ENCODE measurements at regions not wholly inside any gene's neighbourhood (a gene's known extent, or its start where the extent isn't known, plus 50 kb on each side); places are given as distances from the start of the nearest gene placed in this dataset.
"Not testable (repeated sequence)": the region's sequence is repeated elsewhere in the genome, so short reads cannot be mapped to it uniquely, and the experiment has no call there.

- Histone ChIP-seq H3K9me1 (replicated peaks; ENCODE audit: control insufficient read depth, extremely low read depth, insufficient read depth, low read length) (no peaks in the 10 kb centered on the region), H3K27me3 (ENCODE audit: control insufficient read depth in 2 of 2, insufficient read depth in 2 of 2, low read length in 2 of 2) (no peaks in the 10 kb centered on the region), H3K4me3 (replicated peaks in 1 of 3; ENCODE audit: insufficient read depth in 1 of 3, low read depth in 1 of 3, low read length in 3 of 3) (no peak overlapping the region), H4K20me1 (replicated peaks; ENCODE audit: control insufficient read depth, extremely low read depth, insufficient read depth, low read length) (no peaks in the 10 kb centered on the region), H3K9me3 (replicated peaks; ENCODE audit: control insufficient read depth, insufficient read depth, low read length) (no peaks in the 10 kb centered on the region), H3K27ac (ENCODE audit: insufficient read depth, low read depth, low read length) (no peak overlapping the region), H2AFZ (ENCODE audit: low read depth, low read length) (no peak overlapping the region), H3K9ac (replicated peaks; ENCODE audit: extremely low read depth, insufficient read depth, low read length) (no peak overlapping the region), H3K4me2 (ENCODE audit: insufficient read depth, low read length) (no peak overlapping the region), H3K79me2 (ENCODE audit: control insufficient read depth, insufficient read depth, low read length) (no peaks in the 10 kb centered on the region), H3K4me1 (ENCODE audit: control insufficient read depth, extremely low read depth, insufficient read depth, low read length) (no peaks in the 10 kb centered on the region), H3K36me3 (ENCODE audit: control insufficient read depth in 2 of 2, extremely low read depth in 1 of 2, insufficient read depth in 2 of 2, low read length in 2 of 2) (no peaks in the 10 kb centered on the region)
- POLR2A ChIA-PET: no interaction called here
- intact Hi-C loops (cut with micrococcal nuclease) (no loop called here), dilution Hi-C loops (cut with MboI; ENCODE audit: extremely low pct_ligation_motif_present, low sequenced_read_pairs) (no loop called here)
- FAIRE-seq (no peak), DNase-seq (ENCODE audit: low read depth, low spot score) (no peak)
- BruUV-seq (replicated peaks): no TSS peak
- TF ChIP-seq POLR2AphosphoS5 (IDR thresholded peaks at IDR 0.05; ENCODE audit: insufficient read depth, low read depth, low read length) (no peak), JUN (IDR thresholded peaks at IDR 0.05; ENCODE audit: borderline replicate concordance, insufficient read depth, insufficient read length, low read depth) (no peak), GATA2 (IDR thresholded peaks at IDR 0.05; ENCODE audit: insufficient read depth, insufficient read length, low read depth, low read length) (no peak), FOS (IDR thresholded peaks at IDR 0.05; ENCODE audit: borderline replicate concordance, insufficient read depth, low read length) (no peak), POLR2A (IDR thresholded peaks at IDR 0.05; ENCODE audit: low read depth, low read length) (no peak), EZH2 (IDR thresholded peaks at IDR 0.05; ENCODE audit: borderline replicate concordance, low read depth, low read length, severe bottlenecking) (no peak), MYC (IDR thresholded peaks at IDR 0.05; ENCODE audit: low read depth, low read length) (no peak)
- TF ChIP-seq, protein P1, sequence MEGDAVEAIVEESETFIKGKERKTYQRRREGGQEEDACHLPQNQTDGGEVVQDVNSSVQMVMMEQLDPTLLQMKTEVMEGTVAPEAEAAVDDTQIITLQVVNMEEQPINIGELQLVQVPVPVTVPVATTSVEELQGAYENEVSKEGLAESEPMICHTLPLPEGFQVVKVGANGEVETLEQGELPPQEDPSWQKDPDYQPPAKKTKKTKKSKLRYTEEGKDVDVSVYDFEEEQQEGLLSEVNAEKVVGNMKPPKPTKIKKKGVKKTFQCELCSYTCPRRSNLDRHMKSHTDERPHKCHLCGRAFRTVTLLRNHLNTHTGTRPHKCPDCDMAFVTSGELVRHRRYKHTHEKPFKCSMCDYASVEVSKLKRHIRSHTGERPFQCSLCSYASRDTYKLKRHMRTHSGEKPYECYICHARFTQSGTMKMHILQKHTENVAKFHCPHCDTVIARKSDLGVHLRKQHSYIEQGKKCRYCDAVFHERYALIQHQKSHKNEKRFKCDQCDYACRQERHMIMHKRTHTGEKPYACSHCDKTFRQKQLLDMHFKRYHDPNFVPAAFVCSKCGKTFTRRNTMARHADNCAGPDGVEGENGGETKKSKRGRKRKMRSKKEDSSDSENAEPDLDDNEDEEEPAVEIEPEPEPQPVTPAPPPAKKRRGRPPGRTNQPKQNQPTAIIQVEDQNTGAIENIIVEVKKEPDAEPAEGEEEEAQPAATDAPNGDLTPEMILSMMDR (IDR thresholded peaks at IDR 0.05; ENCODE audit: extremely low read depth in 1 of 2, insufficient read depth in 1 of 2, low read depth in 1 of 2, low read length in 2 of 2): no peak
- TF ChIP-seq, protein P2, sequence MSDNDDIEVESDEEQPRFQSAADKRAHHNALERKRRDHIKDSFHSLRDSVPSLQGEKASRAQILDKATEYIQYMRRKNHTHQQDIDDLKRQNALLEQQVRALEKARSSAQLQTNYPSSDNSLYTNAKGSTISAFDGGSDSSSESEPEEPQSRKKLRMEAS (IDR thresholded peaks at IDR 0.05; ENCODE audit: insufficient read depth, insufficient read length): no peak
- CTCF ChIA-PET: no interaction called here
Observed at GRCh38 chrY:12431546-12431945, 269.5 kb upstream of the USP9Y start.

- POLR2A ChIA-PET; CTCF ChIA-PET; BruUV-seq (replicated peaks); intact Hi-C loops (cut with micrococcal nuclease); dilution Hi-C loops (cut with MboI; ENCODE audit: extremely low pct_ligation_motif_present, low sequenced_read_pairs); H3K27me3 ChIP-seq (ENCODE audit: control insufficient read depth in 2 of 2, insufficient read depth in 2 of 2, low read length in 2 of 2); H3K4me1 ChIP-seq (ENCODE audit: control insufficient read depth, extremely low read depth, insufficient read depth, low read length); H3K36me3 ChIP-seq (ENCODE audit: control insufficient read depth in 2 of 2, extremely low read depth in 1 of 2, insufficient read depth in 2 of 2, low read length in 2 of 2); H3K9ac ChIP-seq (replicated peaks; ENCODE audit: extremely low read depth, insufficient read depth, low read length); DNase-seq (ENCODE audit: low read depth, low spot score); H3K9me3 ChIP-seq (replicated peaks; ENCODE audit: control insufficient read depth, insufficient read depth, low read length); H4K20me1 ChIP-seq (replicated peaks; ENCODE audit: control insufficient read depth, extremely low read depth, insufficient read depth, low read length); H3K4me2 ChIP-seq (ENCODE audit: insufficient read depth, low read length); H3K9me1 ChIP-seq (replicated peaks; ENCODE audit: control insufficient read depth, extremely low read depth, insufficient read depth, low read length); H3K27ac ChIP-seq (ENCODE audit: insufficient read depth, low read depth, low read length); H2AFZ ChIP-seq (ENCODE audit: low read depth, low read length); H3K4me3 ChIP-seq (replicated peaks in 1 of 3; ENCODE audit: insufficient read depth in 1 of 3, low read depth in 1 of 3, low read length in 3 of 3); H3K79me2 ChIP-seq (ENCODE audit: control insufficient read depth, insufficient read depth, low read length): not testable (repeated sequence)
- FAIRE-seq: peak; percentile 75
Observed at GRCh38 chrY:12438823-12439222, 262.2 kb upstream of the USP9Y start.

Data from endothelial cell of umbilical vein (primary cell).